ENCODE measurements at regions not wholly inside any gene's neighbourhood (a gene's known extent, or its start where the extent isn't known, plus 50 kb on each side); places are given as distances from the start of the nearest gene placed in this dataset.

GRCh38 chr5:23613566-23613965 is 106.2 kb downstream of the PRDM9 start:
- TF ChIP-seq, protein P1, sequence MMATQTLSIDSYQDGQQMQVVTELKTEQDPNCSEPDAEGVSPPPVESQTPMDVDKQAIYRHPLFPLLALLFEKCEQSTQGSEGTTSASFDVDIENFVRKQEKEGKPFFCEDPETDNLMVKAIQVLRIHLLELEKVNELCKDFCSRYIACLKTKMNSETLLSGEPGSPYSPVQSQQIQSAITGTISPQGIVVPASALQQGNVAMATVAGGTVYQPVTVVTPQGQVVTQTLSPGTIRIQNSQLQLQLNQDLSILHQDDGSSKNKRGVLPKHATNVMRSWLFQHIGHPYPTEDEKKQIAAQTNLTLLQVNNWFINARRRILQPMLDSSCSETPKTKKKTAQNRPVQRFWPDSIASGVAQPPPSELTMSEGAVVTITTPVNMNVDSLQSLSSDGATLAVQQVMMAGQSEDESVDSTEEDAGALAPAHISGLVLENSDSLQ (IDR thresholded peaks at IDR 0.05): no peak
- TF ChIP-seq FOXK2 (IDR thresholded peaks at IDR 0.05): no peak
- no peak for TF ChIP-seq SMC3 (IDR thresholded peaks at IDR 0.05; ENCODE audit: borderline replicate concordance, low read length)

Measured in GM12878 (cell line).